ENCODE measurements at regions not wholly inside any gene's neighbourhood (a gene's known extent, or its start where the extent isn't known, plus 50 kb on each side); places are given as distances from the start of the nearest gene placed in this dataset.
A peak's percentile ranks its signal among the peaks of the same experiment; 100 is the strongest.
"Not testable (repeated sequence)": the region's sequence is repeated elsewhere in the genome, so short reads cannot be mapped to it uniquely, and the experiment has no call there.

- peaks cover 32% of the 10 kb centered on the region for H3K4me1 ChIP-seq (ENCODE audit: insufficient read depth, low read length)
- WGBS = 87% methylated on average over 14 of the region's 14 CpGs
- no peaks in the 10 kb centered on the region for H3K36me3 ChIP-seq (ENCODE audit: insufficient read depth, low read length)
- H3K4me3 ChIP-seq (ENCODE audit: low read length) = no peak overlapping the region
- no peaks in the 10 kb centered on the region; the same call in 1 of the 2 replicates for H3K27me3 ChIP-seq (ENCODE audit: insufficient read depth, low read length)
- H3K9me3 ChIP-seq (ENCODE audit: insufficient read depth, low read depth, low read length) = no peaks in the 10 kb centered on the region
- H3K27ac ChIP-seq (ENCODE audit: low read depth, low read length) = no peak overlapping the region
- no peak overlapping the region for H3K9ac ChIP-seq (ENCODE audit: low read depth, low read length)
Measured at GRCh38 chr10:117830205-117830604, 216.5 kb downstream of the RAB11FIP2 start.

GRCh38 chr10:117830787-117831212 is 215.9 kb downstream of the RAB11FIP2 start:
- peaks cover 32% of the 10 kb centered on the region for H3K4me1 ChIP-seq (ENCODE audit: insufficient read depth, low read length)
- no peaks in the 10 kb centered on the region; the same call in 1 of the 2 replicates for H3K27me3 ChIP-seq (ENCODE audit: insufficient read depth, low read length)
- H3K9ac ChIP-seq (ENCODE audit: low read depth, low read length) = no peak overlapping the region
- no peak overlapping the region for H3K27ac ChIP-seq (ENCODE audit: low read depth, low read length)
- no peak overlapping the region for H3K4me3 ChIP-seq (ENCODE audit: low read length)
- WGBS = 18% methylated on average over 15 of the region's 15 CpGs
- no peaks in the 10 kb centered on the region for H3K36me3 ChIP-seq (ENCODE audit: insufficient read depth, low read length)
- H3K9me3 ChIP-seq (ENCODE audit: insufficient read depth, low read depth, low read length) = no peaks in the 10 kb centered on the region

- WGBS = 32% methylated on average over 36 of the region's 39 CpGs
- Histone ChIP-seq H3K9ac (ENCODE audit: low read depth, low read length) (peak overlapping the region; percentile 72), H3K4me3 (ENCODE audit: low read length) (peak overlapping the region; percentile 51)
- not testable (repeated sequence) for H3K4me1 ChIP-seq (ENCODE audit: insufficient read depth, low read length); H3K9me3 ChIP-seq (ENCODE audit: insufficient read depth, low read depth, low read length); H3K27ac ChIP-seq (ENCODE audit: low read depth, low read length); H3K27me3 ChIP-seq (ENCODE audit: insufficient read depth, low read length); H3K36me3 ChIP-seq (ENCODE audit: insufficient read depth, low read length)
Measured at GRCh38 chr10:117838500-117839498, 207.9 kb downstream of the RAB11FIP2 start.

- not testable (repeated sequence) for H3K9ac ChIP-seq (ENCODE audit: low read depth, low read length); H3K4me1 ChIP-seq (ENCODE audit: insufficient read depth, low read length); H3K4me3 ChIP-seq (ENCODE audit: low read length); H3K36me3 ChIP-seq (ENCODE audit: insufficient read depth, low read length); H3K27me3 ChIP-seq (ENCODE audit: insufficient read depth, low read length); H3K27ac ChIP-seq (ENCODE audit: low read depth, low read length); H3K9me3 ChIP-seq (ENCODE audit: insufficient read depth, low read depth, low read length)
- 100% methylated on average over 1 of the region's 1 CpG for WGBS
Measured at GRCh38 chr10:117856426-117856825, 190.3 kb downstream of the RAB11FIP2 start.

GRCh38 chr10:117860135-117860534 is 186.6 kb downstream of the RAB11FIP2 start:
- 97% methylated on average over 5 of the region's 5 CpGs for WGBS
- no peaks in the 10 kb centered on the region for H3K4me1 ChIP-seq (ENCODE audit: insufficient read depth, low read length)

GRCh38 chr10:117860823-117861222 is 185.9 kb downstream of the RAB11FIP2 start:
- Histone ChIP-seq H3K27me3 (ENCODE audit: insufficient read depth, low read length) (no peaks in the 10 kb centered on the region), H3K36me3 (ENCODE audit: insufficient read depth, low read length) (no peaks in the 10 kb centered on the region), H3K27ac (ENCODE audit: low read depth, low read length) (no peak overlapping the region), H3K4me1 (ENCODE audit: insufficient read depth, low read length) (no peaks in the 10 kb centered on the region), H3K9me3 (ENCODE audit: insufficient read depth, low read depth, low read length) (no peaks in the 10 kb centered on the region), H3K4me3 (ENCODE audit: low read length) (no peak overlapping the region), H3K9ac (ENCODE audit: low read depth, low read length) (no peak overlapping the region)

More at GRCh38 chr10:117860135-117860534, 186.6 kb downstream of the RAB11FIP2 start:
- H3K36me3 ChIP-seq (ENCODE audit: insufficient read depth, low read length) = no peaks in the 10 kb centered on the region
- no peak overlapping the region for H3K27ac ChIP-seq (ENCODE audit: low read depth, low read length)
- H3K9ac ChIP-seq (ENCODE audit: low read depth, low read length) = no peak overlapping the region
- no peak overlapping the region for H3K4me3 ChIP-seq (ENCODE audit: low read length)
- H3K9me3 ChIP-seq (ENCODE audit: insufficient read depth, low read depth, low read length) = no peaks in the 10 kb centered on the region
- H3K27me3 ChIP-seq (ENCODE audit: insufficient read depth, low read length) = no peaks in the 10 kb centered on the region

- Histone ChIP-seq H3K9ac (ENCODE audit: low read depth, low read length) (no peak overlapping the region), H3K36me3 (ENCODE audit: insufficient read depth, low read length) (no peaks in the 10 kb centered on the region), H3K4me3 (ENCODE audit: low read length) (no peak overlapping the region), H3K9me3 (ENCODE audit: insufficient read depth, low read depth, low read length) (no peaks in the 10 kb centered on the region), H3K4me1 (ENCODE audit: insufficient read depth, low read length) (no peaks in the 10 kb centered on the region), H3K27ac (ENCODE audit: low read depth, low read length) (no peak overlapping the region), H3K27me3 (ENCODE audit: insufficient read depth, low read length) (no peaks in the 10 kb centered on the region)
- 96% methylated on average over 4 of the region's 4 CpGs for WGBS
Measured at GRCh38 chr10:117861329-117861728, 185.4 kb downstream of the RAB11FIP2 start.

GRCh38 chr10:117863771-117864170 is 183.0 kb downstream of the RAB11FIP2 start:
- WGBS = 94% methylated on average over 2 of the region's 2 CpGs
- Histone ChIP-seq H3K9me3 (ENCODE audit: insufficient read depth, low read depth, low read length) (no peaks in the 10 kb centered on the region), H3K4me1 (ENCODE audit: insufficient read depth, low read length) (no peaks in the 10 kb centered on the region), H3K9ac (ENCODE audit: low read depth, low read length) (no peak overlapping the region), H3K36me3 (ENCODE audit: insufficient read depth, low read length) (no peaks in the 10 kb centered on the region), H3K27ac (ENCODE audit: low read depth, low read length) (no peak overlapping the region), H3K27me3 (ENCODE audit: insufficient read depth, low read length) (no peaks in the 10 kb centered on the region), H3K4me3 (ENCODE audit: low read length) (no peak overlapping the region)

- no peaks in the 10 kb centered on the region for H3K27me3 ChIP-seq (ENCODE audit: insufficient read depth, low read length)
- H3K9ac ChIP-seq (ENCODE audit: low read depth, low read length) = no peak overlapping the region
- no peak overlapping the region for H3K27ac ChIP-seq (ENCODE audit: low read depth, low read length)
- no peaks in the 10 kb centered on the region for H3K36me3 ChIP-seq (ENCODE audit: insufficient read depth, low read length)
- 95% methylated on average over 3 of the region's 4 CpGs for WGBS
- no peaks in the 10 kb centered on the region; the same call in 1 of the 2 replicates for H3K4me1 ChIP-seq (ENCODE audit: insufficient read depth, low read length)
- H3K9me3 ChIP-seq (ENCODE audit: insufficient read depth, low read depth, low read length) = no peaks in the 10 kb centered on the region
- no peak overlapping the region for H3K4me3 ChIP-seq (ENCODE audit: low read length)
Measured at GRCh38 chr10:117865945-117866344, 180.8 kb downstream of the RAB11FIP2 start.

- Histone ChIP-seq H3K27ac (ENCODE audit: low read depth, low read length) (no peak overlapping the region), H3K36me3 (ENCODE audit: insufficient read depth, low read length) (no peaks in the 10 kb centered on the region), H3K27me3 (ENCODE audit: insufficient read depth, low read length) (no peaks in the 10 kb centered on the region), H3K9ac (ENCODE audit: low read depth, low read length) (no peak overlapping the region), H3K4me3 (ENCODE audit: low read length) (no peak overlapping the region), H3K4me1 (ENCODE audit: insufficient read depth, low read length) (no peaks in the 10 kb centered on the region; the same call in 1 of the 2 replicates), H3K9me3 (ENCODE audit: insufficient read depth, low read depth, low read length) (no peaks in the 10 kb centered on the region)
- WGBS = 85% methylated on average over 9 of the region's 9 CpGs
Measured at GRCh38 chr10:117868151-117868550, 178.6 kb downstream of the RAB11FIP2 start.

- no peak overlapping the region for H3K27ac ChIP-seq (ENCODE audit: low read depth, low read length)
- H3K9me3 ChIP-seq (ENCODE audit: insufficient read depth, low read depth, low read length) = no peaks in the 10 kb centered on the region
- H3K36me3 ChIP-seq (ENCODE audit: insufficient read depth, low read length) = no peaks in the 10 kb centered on the region
- H3K9ac ChIP-seq (ENCODE audit: low read depth, low read length) = no peak overlapping the region
- no peak overlapping the region for H3K4me3 ChIP-seq (ENCODE audit: low read length)
- no peaks in the 10 kb centered on the region for H3K27me3 ChIP-seq (ENCODE audit: insufficient read depth, low read length)
- no peaks in the 10 kb centered on the region; the same call in 1 of the 2 replicates for H3K4me1 ChIP-seq (ENCODE audit: insufficient read depth, low read length)
- WGBS = 94% methylated on average over 2 of the region's 2 CpGs
Measured at GRCh38 chr10:117875793-117876192, 170.9 kb downstream of the RAB11FIP2 start.

All from HUES64 (cell line).